ENCODE measurements at regions not wholly inside any gene's neighbourhood (a gene's known extent, or its start where the extent isn't known, plus 50 kb on each side); places are given as distances from the start of the nearest gene placed in this dataset.
A peak's percentile ranks its signal among the peaks of the same experiment; 100 is the strongest.

DNA sequence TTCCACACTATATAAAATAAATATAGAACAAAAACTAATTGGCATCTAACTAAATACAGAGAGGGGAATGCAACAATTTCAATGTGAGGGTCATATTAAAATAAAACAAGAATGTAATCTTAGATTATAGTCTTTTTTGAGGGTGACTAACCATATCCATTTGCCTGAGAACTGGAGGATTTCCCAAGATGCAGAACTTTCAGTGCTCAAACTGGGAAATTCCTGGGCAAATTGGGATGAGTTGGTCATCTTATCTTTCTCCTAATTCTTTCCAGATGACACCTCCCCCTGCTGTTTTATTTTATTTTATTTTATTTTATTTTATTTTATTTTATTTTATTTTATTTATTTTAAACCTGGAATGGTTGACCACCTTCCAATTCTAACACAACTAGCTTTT lies 846.2 kb downstream of the SLC4A3 start:
- H3K4me3 ChIP-seq = no peak overlapping the region
- no peaks in the 10 kb centered on the region for H3K9me3 ChIP-seq
- TF ChIP-seq POLR2A (IDR thresholded peaks at IDR 0.05) = no peak
- TF ChIP-seq, protein P1, sequence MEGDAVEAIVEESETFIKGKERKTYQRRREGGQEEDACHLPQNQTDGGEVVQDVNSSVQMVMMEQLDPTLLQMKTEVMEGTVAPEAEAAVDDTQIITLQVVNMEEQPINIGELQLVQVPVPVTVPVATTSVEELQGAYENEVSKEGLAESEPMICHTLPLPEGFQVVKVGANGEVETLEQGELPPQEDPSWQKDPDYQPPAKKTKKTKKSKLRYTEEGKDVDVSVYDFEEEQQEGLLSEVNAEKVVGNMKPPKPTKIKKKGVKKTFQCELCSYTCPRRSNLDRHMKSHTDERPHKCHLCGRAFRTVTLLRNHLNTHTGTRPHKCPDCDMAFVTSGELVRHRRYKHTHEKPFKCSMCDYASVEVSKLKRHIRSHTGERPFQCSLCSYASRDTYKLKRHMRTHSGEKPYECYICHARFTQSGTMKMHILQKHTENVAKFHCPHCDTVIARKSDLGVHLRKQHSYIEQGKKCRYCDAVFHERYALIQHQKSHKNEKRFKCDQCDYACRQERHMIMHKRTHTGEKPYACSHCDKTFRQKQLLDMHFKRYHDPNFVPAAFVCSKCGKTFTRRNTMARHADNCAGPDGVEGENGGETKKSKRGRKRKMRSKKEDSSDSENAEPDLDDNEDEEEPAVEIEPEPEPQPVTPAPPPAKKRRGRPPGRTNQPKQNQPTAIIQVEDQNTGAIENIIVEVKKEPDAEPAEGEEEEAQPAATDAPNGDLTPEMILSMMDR (IDR thresholded peaks at IDR 0.05) = no peak
- no peak for TF ChIP-seq POLR2AphosphoS5 (IDR thresholded peaks at IDR 0.05)
- no peak for TF ChIP-seq EP300 (IDR thresholded peaks at IDR 0.05)
- H3K36me3 ChIP-seq = no peaks in the 10 kb centered on the region
- intact Hi-C loops (cut with DNase I; ENCODE audit: low total_unique reads) = no loop called here
- no peak for DNase-seq
- no peaks in the 10 kb centered on the region for H3K4me1 ChIP-seq
- no peaks in the 10 kb centered on the region for H3K27me3 ChIP-seq
- H3K27ac ChIP-seq = no peak overlapping the region

DNA sequence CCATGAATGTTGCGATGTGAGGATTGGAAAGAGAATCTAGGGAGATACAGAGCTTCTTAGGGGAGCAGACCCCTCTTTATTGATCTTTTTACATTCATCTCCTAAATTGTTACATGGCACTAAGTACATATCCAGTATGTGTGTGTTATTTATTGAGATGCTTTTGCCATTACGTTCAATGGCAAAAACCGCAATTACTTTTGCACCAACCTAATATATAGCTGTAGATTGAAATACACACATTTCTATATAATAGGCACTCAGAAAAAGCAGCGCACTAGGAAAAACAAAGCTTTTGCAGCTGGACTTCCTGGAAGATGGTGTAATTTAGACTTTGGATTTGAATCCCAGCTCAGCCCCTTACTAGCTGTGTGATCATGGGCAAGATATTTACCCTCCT lies 849.4 kb downstream of the SLC4A3 start:
- no peaks in the 10 kb centered on the region for H3K9me3 ChIP-seq
- TF ChIP-seq POLR2A (IDR thresholded peaks at IDR 0.05) (no peak), POLR2AphosphoS5 (IDR thresholded peaks at IDR 0.05) (no peak), EP300 (IDR thresholded peaks at IDR 0.05) (no peak)
- TF ChIP-seq, protein P1 (IDR thresholded peaks at IDR 0.05) = no peak
- H3K27ac ChIP-seq = no peak overlapping the region
- 68 to 90% (median 75%) methylated on average over 4 of the region's 4 CpGs for WGBS, 5 donors
- H3K4me1 ChIP-seq = no peaks in the 10 kb centered on the region
- DNase-seq = no peak
- intact Hi-C loops (cut with DNase I; ENCODE audit: low total_unique reads) = no loop called here
- no peaks in the 10 kb centered on the region for H3K36me3 ChIP-seq
- H3K4me3 ChIP-seq = no peak overlapping the region
- no peaks in the 10 kb centered on the region for H3K27me3 ChIP-seq

DNA sequence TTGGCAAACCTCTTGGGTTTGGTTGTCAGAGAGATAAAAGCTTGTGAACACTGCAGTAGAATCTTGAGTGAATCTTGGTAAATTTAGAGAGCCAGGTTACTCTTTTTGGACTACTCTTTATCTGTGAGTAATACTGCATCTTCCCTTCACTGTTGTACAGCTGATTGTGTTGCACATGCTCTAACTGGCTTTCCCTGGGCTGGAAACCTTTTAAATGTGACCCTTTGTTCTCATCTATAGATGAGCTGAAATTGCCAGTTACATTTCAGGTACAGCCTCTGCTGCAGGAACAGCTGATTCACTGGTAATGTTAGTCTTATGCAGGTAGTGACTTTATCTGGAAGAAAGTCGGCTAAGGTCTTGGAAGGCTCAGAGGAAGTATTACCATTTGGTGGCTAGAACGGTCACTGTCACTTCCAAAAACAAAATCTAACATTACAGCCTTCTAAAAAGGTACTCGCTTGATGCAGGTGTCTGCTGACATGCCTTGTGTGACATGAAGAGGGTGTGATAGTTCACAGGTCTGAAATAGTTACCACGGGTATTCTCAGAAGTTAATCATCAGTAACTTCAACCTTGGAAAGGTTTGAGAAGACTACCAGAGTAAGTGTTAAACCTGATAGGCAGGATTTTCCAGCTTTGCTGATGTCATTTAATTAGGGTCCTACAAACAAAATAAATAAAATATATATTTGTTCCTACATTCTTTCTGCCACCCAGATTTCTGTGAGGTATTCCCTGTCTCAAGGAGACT lies 851.1 kb downstream of the SLC4A3 start:
- H3K27me3 ChIP-seq = no peaks in the 10 kb centered on the region
- H3K4me1 ChIP-seq = no peaks in the 10 kb centered on the region
- 59 to 74% (median 68%) methylated on average over 4 of the region's 4 CpGs for WGBS, 5 donors
- peak in 1 of 2 donors; percentile 18 for DNase-seq
- H3K4me3 ChIP-seq = no peak overlapping the region
- TF ChIP-seq POLR2A (IDR thresholded peaks at IDR 0.05) (no peak), EP300 (IDR thresholded peaks at IDR 0.05) (no peak), POLR2AphosphoS5 (IDR thresholded peaks at IDR 0.05) (no peak)
- TF ChIP-seq, protein P1 (IDR thresholded peaks at IDR 0.05) = no peak
- H3K36me3 ChIP-seq = no peaks in the 10 kb centered on the region
- no peaks in the 10 kb centered on the region for H3K9me3 ChIP-seq
- H3K27ac ChIP-seq = no peak overlapping the region
- intact Hi-C loops (cut with DNase I; ENCODE audit: low total_unique reads) = no loop called here

DNA sequence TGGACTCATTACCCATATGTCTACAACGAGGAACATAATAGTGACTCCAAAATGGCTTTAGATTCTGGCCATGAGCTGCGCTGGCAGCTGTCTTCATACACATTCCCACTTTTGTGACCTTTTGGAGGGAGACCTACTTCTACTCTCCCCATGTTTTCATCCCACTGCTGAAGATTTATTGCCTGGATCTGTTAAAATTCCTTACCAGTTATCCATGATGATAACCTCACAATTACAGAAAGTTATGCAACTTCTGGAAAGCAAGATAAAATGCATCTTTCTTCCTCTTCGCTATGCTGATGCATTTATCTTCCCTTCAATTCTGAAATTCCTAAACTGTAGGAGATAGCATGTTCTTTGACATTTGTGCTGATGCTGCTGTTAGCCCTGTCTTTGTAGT lies 855.3 kb downstream of the SLC4A3 start:
- Histone ChIP-seq H3K4me1 (no peaks in the 10 kb centered on the region), H3K4me3 (no peak overlapping the region), H3K9me3 (no peaks in the 10 kb centered on the region), H3K27me3 (no peaks in the 10 kb centered on the region), H3K36me3 (no peaks in the 10 kb centered on the region), H3K27ac (no peak overlapping the region)
- TF ChIP-seq POLR2A (IDR thresholded peaks at IDR 0.05) = no peak
- intact Hi-C loops (cut with DNase I; ENCODE audit: low total_unique reads) = no loop called here
- DNase-seq = no peak
- 75 to 86% (median 84%) methylated on average over 3 of the region's 3 CpGs for WGBS, 5 donors

DNA sequence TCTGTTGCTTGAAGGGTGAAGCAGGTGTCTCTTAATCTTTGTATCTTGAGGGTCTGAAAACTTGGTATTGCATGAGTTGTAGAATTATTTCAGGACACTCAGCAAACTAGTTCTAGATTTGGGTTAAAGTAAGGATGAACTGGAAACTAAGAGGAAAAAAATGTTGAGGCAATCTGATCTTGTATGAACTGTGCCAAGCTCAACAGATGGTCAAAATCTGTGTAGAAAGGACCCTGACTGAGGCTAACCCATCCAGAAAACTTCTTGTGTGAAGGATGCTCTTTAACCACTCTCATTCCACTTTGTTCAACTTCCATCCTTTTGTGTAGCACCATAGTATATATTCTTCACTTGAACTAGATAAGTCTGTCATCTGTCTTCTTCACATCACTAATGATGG lies 861.7 kb downstream of the SLC4A3 start:
- no peak for DNase-seq
- Histone ChIP-seq H3K4me1 (no peaks in the 10 kb centered on the region), H3K4me3 (no peak overlapping the region), H3K9me3 (no peaks in the 10 kb centered on the region), H3K27ac (no peak overlapping the region), H3K27me3 (no peaks in the 10 kb centered on the region), H3K36me3 (no peaks in the 10 kb centered on the region)
- no peak for TF ChIP-seq EP300 (IDR thresholded peaks at IDR 0.05)
- TF ChIP-seq, protein P1 (IDR thresholded peaks at IDR 0.05) = no peak
- TF ChIP-seq POLR2AphosphoS5 (IDR thresholded peaks at IDR 0.05) = no peak
- no peak for TF ChIP-seq POLR2A (IDR thresholded peaks at IDR 0.05)
- intact Hi-C loops (cut with DNase I; ENCODE audit: low total_unique reads) = no loop called here
